ENCODE measurements at regions not wholly inside any gene's neighbourhood (a gene's known extent, or its start where the extent isn't known, plus 50 kb on each side); places are given as distances from the start of the nearest gene placed in this dataset.

DNA sequence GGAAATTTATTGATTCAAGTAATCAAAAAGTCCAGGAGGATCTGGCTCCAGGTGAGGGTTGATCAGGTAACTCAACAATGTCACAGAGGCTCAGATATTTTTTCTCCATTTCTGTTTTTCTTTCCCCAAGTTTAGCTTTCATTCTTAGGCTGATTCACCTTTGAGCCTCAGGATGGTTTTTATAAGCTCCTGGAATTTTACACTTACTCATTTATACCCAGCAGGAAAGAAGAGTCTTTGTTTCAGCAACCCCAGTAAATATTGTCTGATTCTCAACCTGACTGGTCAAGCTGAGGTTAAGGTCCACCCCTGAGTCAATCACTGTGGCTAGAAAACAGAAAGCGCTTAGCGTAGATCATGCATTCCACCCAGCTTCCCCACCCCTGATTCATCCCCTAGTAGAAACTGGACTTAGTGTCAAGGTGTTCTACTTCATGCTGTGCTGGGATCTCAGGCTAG lies 500.6 kb downstream of the KIF4B start:
- TF ChIP-seq, protein P1, sequence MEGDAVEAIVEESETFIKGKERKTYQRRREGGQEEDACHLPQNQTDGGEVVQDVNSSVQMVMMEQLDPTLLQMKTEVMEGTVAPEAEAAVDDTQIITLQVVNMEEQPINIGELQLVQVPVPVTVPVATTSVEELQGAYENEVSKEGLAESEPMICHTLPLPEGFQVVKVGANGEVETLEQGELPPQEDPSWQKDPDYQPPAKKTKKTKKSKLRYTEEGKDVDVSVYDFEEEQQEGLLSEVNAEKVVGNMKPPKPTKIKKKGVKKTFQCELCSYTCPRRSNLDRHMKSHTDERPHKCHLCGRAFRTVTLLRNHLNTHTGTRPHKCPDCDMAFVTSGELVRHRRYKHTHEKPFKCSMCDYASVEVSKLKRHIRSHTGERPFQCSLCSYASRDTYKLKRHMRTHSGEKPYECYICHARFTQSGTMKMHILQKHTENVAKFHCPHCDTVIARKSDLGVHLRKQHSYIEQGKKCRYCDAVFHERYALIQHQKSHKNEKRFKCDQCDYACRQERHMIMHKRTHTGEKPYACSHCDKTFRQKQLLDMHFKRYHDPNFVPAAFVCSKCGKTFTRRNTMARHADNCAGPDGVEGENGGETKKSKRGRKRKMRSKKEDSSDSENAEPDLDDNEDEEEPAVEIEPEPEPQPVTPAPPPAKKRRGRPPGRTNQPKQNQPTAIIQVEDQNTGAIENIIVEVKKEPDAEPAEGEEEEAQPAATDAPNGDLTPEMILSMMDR (IDR thresholded peaks at IDR 0.05; ENCODE audit: insufficient read depth, low read length, poor library complexity, severe bottlenecking), result no peak
- TF ChIP-seq EZH2phosphoT487 (conservative IDR thresholded peaks at IDR 0.05; ENCODE audit: low read length), result no peak
